ENCODE measurements at regions not wholly inside any gene's neighbourhood (a gene's known extent, or its start where the extent isn't known, plus 50 kb on each side); places are given as distances from the start of the nearest gene placed in this dataset.

DNA sequence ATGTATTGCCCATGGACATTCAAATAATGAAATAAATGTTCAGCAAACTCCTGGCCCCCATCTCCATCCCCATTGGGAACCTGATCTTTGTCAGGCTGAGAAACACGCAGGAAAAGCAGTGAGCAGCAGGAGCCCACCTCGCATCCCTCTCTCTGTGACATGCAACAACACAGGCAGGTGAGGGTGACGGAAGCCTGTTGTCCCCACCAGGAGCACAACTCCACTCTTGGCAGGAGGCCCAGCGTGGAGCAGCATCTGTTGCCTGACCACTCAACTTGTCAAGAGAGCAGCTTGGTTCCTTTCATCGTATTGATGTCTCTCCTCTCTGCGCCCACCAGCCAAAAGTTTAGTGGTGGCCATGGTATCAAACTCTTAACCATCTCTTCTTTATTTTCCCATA, 586.9 kb upstream of the ARID1B start:
- ATAC-seq (no peak), DNase-seq (no peak)
- Histone ChIP-seq H3K36me3 (ENCODE audit: control insufficient read depth in 2 of 3, insufficient read depth in 3 of 3, low read length in 3 of 3) (no peaks in the 10 kb centered on the region), H3K4me1 (ENCODE audit: control insufficient read depth in 2 of 2, insufficient read depth in 2 of 2, low read length in 2 of 2) (no peaks in the 10 kb centered on the region), H3K27me3 (ENCODE audit: control insufficient read depth in 2 of 2, insufficient read depth in 2 of 2, low read length in 2 of 2) (no peaks in the 10 kb centered on the region), H3K27ac (ENCODE audit: low read depth, low read length) (no peak overlapping the region), H3K4me3 (ENCODE audit: low read length) (no peak overlapping the region), H3K9me3 (ENCODE audit: control insufficient read depth in 2 of 3, low read length in 3 of 3) (no peaks in the 10 kb centered on the region)
- intact Hi-C loops (cut with micrococcal nuclease), result no loop called here
- H3K9me3 Mint-ChIP-seq, result peaks cover 0 to 10% (median 2%) of the 10 kb centered on the region in 11 donors
- ChIA-PET POLR2A (interaction anchor here (0.7 kb wide), 1 partner anchor 13 kb away, joined by 5 read pairs; no protein-coding TSS in a partner anchor), CTCF (no interaction called here)
- H3K4me3 Mint-ChIP-seq, result no peak overlapping the region
- no peaks in the 10 kb centered on the region for H3K27me3 Mint-ChIP-seq
- peaks cover 0 to 11% (median 5%) of the 10 kb centered on the region in 5 donors for H3K36me3 Mint-ChIP-seq
- peaks cover 1 to 48% (median 28%) of the 10 kb centered on the region in 7 donors for H3K4me1 Mint-ChIP-seq
- H3K27ac Mint-ChIP-seq, result peak overlapping the region in 1 of 9 donors; percentile 9

DNA sequence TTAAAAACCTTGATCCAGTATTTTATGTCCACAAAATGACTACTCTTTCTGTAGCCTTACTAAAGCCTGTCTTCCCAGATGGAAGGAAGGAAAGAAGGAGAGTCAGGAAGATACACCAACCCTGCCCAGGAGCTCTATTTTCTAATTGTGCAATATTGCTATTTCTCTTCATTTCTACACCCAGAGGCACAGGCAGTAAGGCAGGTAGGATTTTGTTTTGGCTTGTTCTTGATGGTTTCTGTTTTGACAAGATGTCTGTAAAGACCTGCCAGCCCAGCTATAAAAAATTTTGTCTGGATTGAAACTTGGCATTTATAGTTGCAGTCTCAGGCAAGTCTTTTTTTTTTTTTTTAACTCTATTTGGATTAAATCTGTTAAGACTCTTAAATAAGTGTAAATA, 587.5 kb upstream of the ARID1B start:
- H3K4me1 ChIP-seq (ENCODE audit: control insufficient read depth in 2 of 2, insufficient read depth in 2 of 2, low read length in 2 of 2), result no peaks in the 10 kb centered on the region
- H3K9me3 Mint-ChIP-seq, result peaks cover 0 to 10% (median 2%) of the 10 kb centered on the region in 11 donors
- ChIA-PET POLR2A (interaction anchor here (0.7 kb wide), 1 partner anchor 12 kb away, joined by 5 read pairs; no protein-coding TSS in a partner anchor), CTCF (interaction anchor here (0.7 kb wide), 1 partner anchor 427 kb away, joined by 4 read pairs; no protein-coding TSS in a partner anchor)
- H3K4me3 Mint-ChIP-seq, result no peak overlapping the region
- no peaks in the 10 kb centered on the region for H3K9me3 ChIP-seq (ENCODE audit: control insufficient read depth in 2 of 3, low read length in 3 of 3)
- H3K27me3 Mint-ChIP-seq, result no peaks in the 10 kb centered on the region
- peak overlapping the region in 3 of 9 donors; percentile 23 to 38 (median 33) for H3K27ac Mint-ChIP-seq
- no peak overlapping the region for H3K27ac ChIP-seq (ENCODE audit: low read depth, low read length)
- DNase-seq (no peak), ATAC-seq (no peak)
- H3K36me3 ChIP-seq (ENCODE audit: control insufficient read depth in 2 of 3, insufficient read depth in 3 of 3, low read length in 3 of 3), result no peaks in the 10 kb centered on the region
- H3K4me1 Mint-ChIP-seq, result peaks cover 1 to 53% (median 33%) of the 10 kb centered on the region in 7 donors
- intact Hi-C loops (cut with micrococcal nuclease), result no loop called here
- no peak overlapping the region for H3K4me3 ChIP-seq (ENCODE audit: low read length)
- H3K27me3 ChIP-seq (ENCODE audit: control insufficient read depth in 2 of 2, insufficient read depth in 2 of 2, low read length in 2 of 2), result no peaks in the 10 kb centered on the region
- H3K36me3 Mint-ChIP-seq, result peaks cover 0 to 11% (median 5%) of the 10 kb centered on the region in 5 donors

DNA sequence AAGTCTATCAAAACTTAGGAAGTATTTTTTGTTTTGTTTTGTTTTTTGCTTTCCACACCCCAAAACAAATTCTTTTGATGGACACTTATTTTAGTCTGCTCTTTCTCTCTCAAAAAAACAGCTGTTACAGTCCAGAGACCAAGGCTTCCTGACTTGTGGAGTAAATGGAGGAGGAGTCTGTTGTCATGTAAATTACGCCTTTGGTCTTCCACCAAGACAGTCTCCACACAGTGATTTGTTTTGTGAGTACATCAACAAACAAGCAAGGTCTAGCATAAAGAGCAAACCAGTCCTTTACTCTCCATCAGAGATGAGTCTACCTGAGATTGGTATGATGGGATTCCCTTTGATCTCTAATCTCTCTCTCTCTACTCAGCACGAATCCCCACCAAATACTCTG, 588.0 kb upstream of the ARID1B start:
- peaks cover 1 to 56% (median 34%) of the 10 kb centered on the region in 7 donors for H3K4me1 Mint-ChIP-seq
- ChIA-PET POLR2A (no interaction called here), CTCF (interaction anchor here (0.7 kb wide), 1 partner anchor 427 kb away, joined by 4 read pairs; no protein-coding TSS in a partner anchor)
- ATAC-seq (no peak), DNase-seq (no peak)
- no peaks in the 10 kb centered on the region for H3K36me3 ChIP-seq (ENCODE audit: control insufficient read depth in 2 of 3, insufficient read depth in 3 of 3, low read length in 3 of 3)
- no peaks in the 10 kb centered on the region for H3K27me3 ChIP-seq (ENCODE audit: control insufficient read depth in 2 of 2, insufficient read depth in 2 of 2, low read length in 2 of 2)
- peaks cover 0 to 8% (median 5%) of the 10 kb centered on the region in 5 donors for H3K36me3 Mint-ChIP-seq
- no peaks in the 10 kb centered on the region for H3K9me3 ChIP-seq (ENCODE audit: control insufficient read depth in 2 of 3, low read length in 3 of 3)
- peaks cover 0 to 6% (median 0%) of the 10 kb centered on the region in 11 donors for H3K9me3 Mint-ChIP-seq
- H3K4me3 Mint-ChIP-seq, result no peak overlapping the region
- no peaks in the 10 kb centered on the region for H3K27me3 Mint-ChIP-seq
- no peaks in the 10 kb centered on the region for H3K4me1 ChIP-seq (ENCODE audit: control insufficient read depth in 2 of 2, insufficient read depth in 2 of 2, low read length in 2 of 2)
- H3K27ac ChIP-seq (ENCODE audit: low read depth, low read length), result no peak overlapping the region
- H3K4me3 ChIP-seq (ENCODE audit: low read length), result no peak overlapping the region
- H3K27ac Mint-ChIP-seq, result peak overlapping the region in 2 of 9 donors; percentile 23 to 38
- intact Hi-C loops (cut with micrococcal nuclease), result no loop called here

DNA sequence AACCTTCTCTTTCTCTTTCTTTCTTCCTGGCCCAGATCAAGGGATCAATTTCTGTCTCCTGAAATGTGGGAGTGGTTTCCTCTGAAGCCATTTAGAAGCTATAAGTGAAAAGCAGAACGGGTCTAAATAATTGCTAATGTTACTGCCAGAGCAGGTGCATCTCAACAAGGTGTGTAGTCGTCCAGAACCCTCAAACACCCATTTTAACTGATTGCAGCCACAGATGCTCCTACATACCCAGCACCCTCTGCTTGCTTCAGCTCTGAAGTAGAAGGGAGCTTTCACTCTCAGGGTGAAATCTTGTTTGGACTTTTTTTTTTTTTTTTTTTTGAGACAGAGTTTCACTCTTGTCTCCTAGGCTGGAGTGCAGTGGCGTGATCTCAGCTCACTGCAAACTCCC, 592.1 kb upstream of the ARID1B start:
- no peak for ATAC-seq
- Mint-ChIP-seq H3K27me3 (no peaks in the 10 kb centered on the region), H3K4me3 (peak overlapping the region in 4 of 10 donors; percentile 18 to 60 (median 20)), H3K9me3 (peaks cover 0 to 5% (median 0%) of the 10 kb centered on the region in 11 donors), H3K4me1 (peaks cover 0 to 57% (median 17%) of the 10 kb centered on the region in 7 donors), H3K36me3 (peaks cover 0 to 5% (median 0%) of the 10 kb centered on the region in 5 donors), H3K27ac (peak overlapping the region in 4 of 9 donors; percentile 8 to 87 (median 58))
- H3K27me3 ChIP-seq (ENCODE audit: control insufficient read depth in 2 of 2, insufficient read depth in 2 of 2, low read length in 2 of 2), result no peaks in the 10 kb centered on the region
- no peak overlapping the region for H3K27ac ChIP-seq (ENCODE audit: low read depth, low read length)
- H3K36me3 ChIP-seq (ENCODE audit: control insufficient read depth in 2 of 3, insufficient read depth in 3 of 3, low read length in 3 of 3), result no peaks in the 10 kb centered on the region
- H3K4me3 ChIP-seq (ENCODE audit: low read length), result no peak overlapping the region
- POLR2A ChIA-PET, result interaction anchor here (0.7 kb wide), 1 partner anchor 172 kb away, joined by 3 read pairs; no protein-coding TSS in a partner anchor
- no peaks in the 10 kb centered on the region for H3K9me3 ChIP-seq (ENCODE audit: control insufficient read depth in 2 of 3, low read length in 3 of 3)
- no peaks in the 10 kb centered on the region for H3K4me1 ChIP-seq (ENCODE audit: control insufficient read depth in 2 of 2, insufficient read depth in 2 of 2, low read length in 2 of 2)
- CTCF ChIA-PET, result interaction anchor here (0.6 kb wide), 1 partner anchor 15 kb away, joined by 3 read pairs; no protein-coding TSS in a partner anchor
- DNase-seq, result no peak
- intact Hi-C loops (cut with micrococcal nuclease), result no loop called here

DNA sequence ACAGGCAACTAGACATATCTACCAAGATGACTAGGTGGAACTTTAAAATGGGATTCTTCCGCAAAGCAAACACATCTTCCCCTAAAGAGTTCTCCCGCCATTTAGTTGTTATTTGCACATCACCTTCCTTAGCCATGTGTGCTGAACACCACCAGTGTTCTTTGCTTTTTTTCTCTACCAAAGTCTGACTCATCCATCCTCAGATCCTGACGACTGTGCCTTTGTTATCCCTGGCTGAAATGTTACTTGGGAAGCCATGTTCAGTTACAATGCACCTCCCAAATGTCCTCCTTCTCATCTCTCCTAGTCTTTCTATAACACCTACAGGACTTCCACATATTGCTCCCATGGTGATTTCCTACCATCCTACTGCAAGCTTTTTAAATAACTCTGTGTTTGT, 593.5 kb upstream of the ARID1B start:
- peak overlapping the region in 1 of 10 donors; percentile 45 for H3K4me3 Mint-ChIP-seq
- Histone ChIP-seq H3K9me3 (ENCODE audit: control insufficient read depth in 2 of 3, low read length in 3 of 3) (no peaks in the 10 kb centered on the region), H3K27me3 (ENCODE audit: control insufficient read depth in 2 of 2, insufficient read depth in 2 of 2, low read length in 2 of 2) (no peaks in the 10 kb centered on the region), H3K36me3 (ENCODE audit: control insufficient read depth in 2 of 3, insufficient read depth in 3 of 3, low read length in 3 of 3) (no peaks in the 10 kb centered on the region), H3K4me3 (ENCODE audit: low read length) (no peak overlapping the region), H3K27ac (ENCODE audit: low read depth, low read length) (no peak overlapping the region), H3K4me1 (ENCODE audit: control insufficient read depth in 2 of 2, insufficient read depth in 2 of 2, low read length in 2 of 2) (no peaks in the 10 kb centered on the region)
- peaks cover 0 to 8% (median 0%) of the 10 kb centered on the region in 11 donors for H3K9me3 Mint-ChIP-seq
- no peak for ATAC-seq
- H3K36me3 Mint-ChIP-seq, result peaks cover 0 to 4% (median 0%) of the 10 kb centered on the region in 5 donors
- POLR2A ChIA-PET, result no interaction called here
- peaks cover 0 to 48% (median 16%) of the 10 kb centered on the region in 7 donors for H3K4me1 Mint-ChIP-seq
- peak overlapping the region in 1 of 9 donors; percentile 8 for H3K27ac Mint-ChIP-seq
- intact Hi-C loops (cut with micrococcal nuclease), result no loop called here
- DNase-seq, result no peak
- CTCF ChIA-PET, result interaction anchor here (0.5 kb wide), 1 partner anchor 500 kb away, joined by 4 read pairs; no protein-coding TSS in a partner anchor
- H3K27me3 Mint-ChIP-seq, result no peaks in the 10 kb centered on the region

DNA sequence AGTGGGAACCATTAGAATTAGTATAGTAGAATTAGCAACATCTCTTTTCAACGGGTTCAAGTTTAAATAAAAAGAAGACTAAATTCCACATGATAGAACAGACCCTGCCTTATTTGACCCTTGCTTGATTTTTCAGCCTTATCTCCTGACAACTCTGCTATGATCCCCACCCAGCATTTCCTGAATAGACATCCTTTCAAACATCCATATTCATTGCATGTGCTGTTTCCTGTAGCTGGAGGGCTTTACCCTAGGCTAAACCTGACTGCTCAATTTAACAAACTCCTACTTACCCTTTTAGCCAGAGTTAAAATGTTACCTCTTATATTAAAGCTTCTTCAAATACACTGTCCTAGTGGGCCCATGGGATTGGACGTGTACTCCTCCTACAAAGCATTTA, 594.8 kb upstream of the ARID1B start:
- peak overlapping the region in 2 of 9 donors; percentile 2 for H3K27ac Mint-ChIP-seq
- H3K4me3 ChIP-seq (ENCODE audit: low read length), result no peak overlapping the region
- H3K9me3 ChIP-seq (ENCODE audit: control insufficient read depth in 2 of 3, low read length in 3 of 3), result no peaks in the 10 kb centered on the region
- no peaks in the 10 kb centered on the region for H3K27me3 Mint-ChIP-seq
- H3K27me3 ChIP-seq (ENCODE audit: control insufficient read depth in 2 of 2, insufficient read depth in 2 of 2, low read length in 2 of 2), result no peaks in the 10 kb centered on the region
- POLR2A ChIA-PET, result no interaction called here
- CTCF ChIA-PET, result no interaction called here
- no peak for DNase-seq
- H3K36me3 Mint-ChIP-seq, result peaks cover 0 to 2% (median 0%) of the 10 kb centered on the region in 5 donors
- peak overlapping the region in 3 of 10 donors; percentile 3 to 45 (median 45) for H3K4me3 Mint-ChIP-seq
- H3K36me3 ChIP-seq (ENCODE audit: control insufficient read depth in 2 of 3, insufficient read depth in 3 of 3, low read length in 3 of 3), result no peaks in the 10 kb centered on the region
- ATAC-seq, result no peak
- H3K9me3 Mint-ChIP-seq, result peaks cover 0 to 11% (median 1%) of the 10 kb centered on the region in 11 donors
- H3K27ac ChIP-seq (ENCODE audit: low read depth, low read length), result no peak overlapping the region
- no peaks in the 10 kb centered on the region for H3K4me1 ChIP-seq (ENCODE audit: control insufficient read depth in 2 of 2, insufficient read depth in 2 of 2, low read length in 2 of 2)
- H3K4me1 Mint-ChIP-seq, result peaks cover 0 to 44% (median 12%) of the 10 kb centered on the region in 7 donors
- intact Hi-C loops (cut with micrococcal nuclease), result no loop called here

DNA sequence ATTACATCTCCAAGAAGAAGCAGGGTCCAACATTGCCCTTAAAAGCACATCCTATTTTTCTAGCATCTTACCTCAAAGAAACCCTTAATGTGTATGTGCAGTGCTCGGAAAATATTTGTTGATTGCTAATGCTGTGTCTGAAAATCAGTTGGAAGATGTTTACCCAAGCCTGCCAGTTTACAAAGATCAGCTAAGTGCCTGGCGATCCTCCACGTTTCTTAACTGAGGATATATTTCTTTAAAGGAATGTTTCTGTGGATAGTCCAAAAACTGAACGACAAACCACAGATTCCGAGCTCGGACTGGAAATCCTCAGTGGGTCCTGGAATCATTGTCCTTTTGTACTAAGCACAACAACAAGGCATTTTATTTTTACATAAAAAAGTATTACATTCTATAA, 595.7 kb upstream of the ARID1B start:
- Mint-ChIP-seq H3K36me3 (peaks cover 0 to 2% (median 0%) of the 10 kb centered on the region in 5 donors), H3K27ac (no peak overlapping the region), H3K27me3 (no peaks in the 10 kb centered on the region), H3K4me3 (no peak overlapping the region), H3K4me1 (peaks cover 0 to 40% (median 12%) of the 10 kb centered on the region in 7 donors), H3K9me3 (peaks cover 0 to 11% (median 1%) of the 10 kb centered on the region in 11 donors)
- ChIA-PET CTCF (no interaction called here), POLR2A (no interaction called here)
- intact Hi-C loops (cut with micrococcal nuclease), result no loop called here
- H3K27ac ChIP-seq (ENCODE audit: low read depth, low read length), result no peak overlapping the region
- H3K4me3 ChIP-seq (ENCODE audit: low read length), result no peak overlapping the region
- no peaks in the 10 kb centered on the region for H3K36me3 ChIP-seq (ENCODE audit: control insufficient read depth in 2 of 3, insufficient read depth in 3 of 3, low read length in 3 of 3)
- no peaks in the 10 kb centered on the region for H3K27me3 ChIP-seq (ENCODE audit: control insufficient read depth in 2 of 2, insufficient read depth in 2 of 2, low read length in 2 of 2)
- H3K9me3 ChIP-seq (ENCODE audit: control insufficient read depth in 2 of 3, low read length in 3 of 3), result no peaks in the 10 kb centered on the region
- ATAC-seq (no peak), DNase-seq (no peak)
- no peaks in the 10 kb centered on the region for H3K4me1 ChIP-seq (ENCODE audit: control insufficient read depth in 2 of 2, insufficient read depth in 2 of 2, low read length in 2 of 2)

Data from naive thymus-derived CD4-positive, alpha-beta T cell (primary cell).